ENCODE measurements at regions not wholly inside any gene's neighbourhood (a gene's known extent, or its start where the extent isn't known, plus 50 kb on each side); places are given as distances from the start of the nearest gene placed in this dataset.
"Not testable (repeated sequence)": the region's sequence is repeated elsewhere in the genome, so short reads cannot be mapped to it uniquely, and the experiment has no call there.

DNA sequence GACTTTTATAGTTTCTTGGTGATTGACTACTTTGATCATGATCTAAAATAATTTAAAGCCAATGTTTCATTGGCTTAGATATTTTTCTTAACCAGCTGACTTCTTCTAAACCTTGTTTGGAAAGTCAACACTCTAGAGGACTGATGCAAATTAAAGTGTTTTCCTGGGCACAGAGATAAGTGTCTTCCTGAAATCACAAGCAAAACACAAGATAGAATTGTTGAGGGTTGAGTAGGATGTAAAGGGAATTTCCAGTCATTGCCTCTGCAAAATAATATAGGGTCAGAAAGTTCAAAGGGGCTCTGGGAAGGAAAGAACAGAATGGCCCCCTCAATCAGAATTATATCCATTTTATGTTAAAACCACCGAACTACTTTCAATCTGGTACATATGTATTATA, 156.3 kb upstream of the LRIG3 start:
- Mint-ChIP-seq H3K27ac (no peak overlapping the region), H3K9me3 (peaks cover 0 to 3% of the 10 kb centered on the region in 2 donors), H3K36me3 (ENCODE audit: insufficient read depth in 2 of 2) (no peaks in the 10 kb centered on the region), H3K4me1 (ENCODE audit: low read depth) (no peaks in the 10 kb centered on the region), H3K27me3 (ENCODE audit: low read depth) (no peaks in the 10 kb centered on the region), H3K4me3 (no peak overlapping the region)
- no peak for ATAC-seq (replicated peaks in 1 of 2)
- no peak for DNase-seq

- Mint-ChIP-seq H3K9me3 (peaks cover 0 to 3% of the 10 kb centered on the region in 2 donors), H3K27ac (no peak overlapping the region), H3K36me3 (ENCODE audit: insufficient read depth in 2 of 2) (no peaks in the 10 kb centered on the region), H3K27me3 (ENCODE audit: low read depth) (no peaks in the 10 kb centered on the region), H3K4me1 (ENCODE audit: low read depth) (no peaks in the 10 kb centered on the region), H3K4me3 (no peak overlapping the region)
- ATAC-seq (replicated peaks in 1 of 2) (no peak), DNase-seq (no peak)
Observed at GRCh38 chr12:59075968-59076490, 155.7 kb upstream of the LRIG3 start.

GRCh38 chr12:59075141-59075540, 154.8 kb upstream of the LRIG3 start:
- no peak overlapping the region for H3K4me3 Mint-ChIP-seq
- H3K27me3 Mint-ChIP-seq (ENCODE audit: low read depth), result no peaks in the 10 kb centered on the region
- H3K27ac Mint-ChIP-seq, result no peak overlapping the region
- ATAC-seq (replicated peaks in 1 of 2) (no peak), DNase-seq (no peak)
- H3K4me1 Mint-ChIP-seq (ENCODE audit: low read depth), result no peaks in the 10 kb centered on the region
- H3K36me3 Mint-ChIP-seq (ENCODE audit: insufficient read depth in 2 of 2), result no peaks in the 10 kb centered on the region
- peaks cover 0 to 3% of the 10 kb centered on the region in 2 donors for H3K9me3 Mint-ChIP-seq

GRCh38 chr12:59070322-59070933, 150.1 kb upstream of the LRIG3 start:
- Mint-ChIP-seq H3K27me3 (ENCODE audit: low read depth) (no peaks in the 10 kb centered on the region), H3K27ac (no peak overlapping the region), H3K36me3 (ENCODE audit: insufficient read depth in 2 of 2) (no peaks in the 10 kb centered on the region), H3K9me3 (peaks cover 3 to 4% of the 10 kb centered on the region in 2 donors), H3K4me3 (no peak overlapping the region), H3K4me1 (ENCODE audit: low read depth) (no peaks in the 10 kb centered on the region)
- ATAC-seq (replicated peaks in 1 of 2), result no peak
- DNase-seq, result no peak

- DNase-seq (no peak), ATAC-seq (replicated peaks in 1 of 2) (no peak)
- Mint-ChIP-seq H3K36me3 (ENCODE audit: insufficient read depth in 2 of 2) (no peaks in the 10 kb centered on the region), H3K27me3 (ENCODE audit: low read depth) (no peaks in the 10 kb centered on the region), H3K9me3 (peaks cover 2 to 4% of the 10 kb centered on the region in 2 donors), H3K4me1 (ENCODE audit: low read depth) (no peaks in the 10 kb centered on the region), H3K4me3 (no peak overlapping the region), H3K27ac (no peak overlapping the region)
Observed at GRCh38 chr12:59069516-59069915, 149.2 kb upstream of the LRIG3 start.

GRCh38 chr12:59068436-59068835, 148.1 kb upstream of the LRIG3 start:
- Mint-ChIP-seq H3K9me3 (peaks cover 0 to 4% of the 10 kb centered on the region in 2 donors), H3K4me1 (ENCODE audit: low read depth) (no peaks in the 10 kb centered on the region), H3K27ac (no peak overlapping the region), H3K4me3 (no peak overlapping the region), H3K36me3 (ENCODE audit: insufficient read depth in 2 of 2) (no peaks in the 10 kb centered on the region), H3K27me3 (ENCODE audit: low read depth) (no peaks in the 10 kb centered on the region)
- ATAC-seq (replicated peaks in 1 of 2) (no peak), DNase-seq (no peak)

- Mint-ChIP-seq H3K9me3 (peaks cover 0 to 4% of the 10 kb centered on the region in 2 donors), H3K27me3 (ENCODE audit: low read depth) (no peaks in the 10 kb centered on the region), H3K4me1 (ENCODE audit: low read depth) (no peaks in the 10 kb centered on the region), H3K36me3 (ENCODE audit: insufficient read depth in 2 of 2) (no peaks in the 10 kb centered on the region), H3K4me3 (no peak overlapping the region), H3K27ac (no peak overlapping the region)
- no peak for ATAC-seq (replicated peaks in 1 of 2)
- DNase-seq, result no peak
Observed at GRCh38 chr12:59067083-59067482, 146.8 kb upstream of the LRIG3 start.

DNA sequence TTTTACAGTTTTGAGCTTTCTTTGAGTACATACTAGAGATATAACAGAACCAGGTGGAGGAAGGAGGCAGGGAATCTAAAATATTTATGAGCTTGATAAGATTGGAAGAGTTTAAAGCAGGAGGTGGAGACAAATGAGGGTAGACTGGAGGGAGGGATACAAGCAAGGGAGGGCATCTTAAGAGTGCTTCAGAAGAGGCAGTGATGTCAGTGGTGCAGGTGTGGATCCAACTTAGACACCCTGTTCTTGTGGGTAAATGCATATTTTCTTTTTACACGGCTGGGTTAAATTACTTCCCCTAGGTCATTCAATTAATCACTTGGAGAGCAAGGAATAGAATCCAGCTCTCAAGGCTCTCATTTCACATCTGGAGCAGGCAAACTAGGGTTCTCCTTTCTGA, 146.1 kb upstream of the LRIG3 start:
- H3K36me3 Mint-ChIP-seq (ENCODE audit: insufficient read depth in 2 of 2), result no peaks in the 10 kb centered on the region
- peaks cover 0 to 4% of the 10 kb centered on the region in 2 donors for H3K9me3 Mint-ChIP-seq
- ATAC-seq (replicated peaks in 1 of 2) (no peak), DNase-seq (no peak)
- H3K27ac Mint-ChIP-seq, result no peak overlapping the region
- H3K4me1 Mint-ChIP-seq (ENCODE audit: low read depth), result no peaks in the 10 kb centered on the region
- no peak overlapping the region for H3K4me3 Mint-ChIP-seq
- H3K27me3 Mint-ChIP-seq (ENCODE audit: low read depth), result no peaks in the 10 kb centered on the region

DNA sequence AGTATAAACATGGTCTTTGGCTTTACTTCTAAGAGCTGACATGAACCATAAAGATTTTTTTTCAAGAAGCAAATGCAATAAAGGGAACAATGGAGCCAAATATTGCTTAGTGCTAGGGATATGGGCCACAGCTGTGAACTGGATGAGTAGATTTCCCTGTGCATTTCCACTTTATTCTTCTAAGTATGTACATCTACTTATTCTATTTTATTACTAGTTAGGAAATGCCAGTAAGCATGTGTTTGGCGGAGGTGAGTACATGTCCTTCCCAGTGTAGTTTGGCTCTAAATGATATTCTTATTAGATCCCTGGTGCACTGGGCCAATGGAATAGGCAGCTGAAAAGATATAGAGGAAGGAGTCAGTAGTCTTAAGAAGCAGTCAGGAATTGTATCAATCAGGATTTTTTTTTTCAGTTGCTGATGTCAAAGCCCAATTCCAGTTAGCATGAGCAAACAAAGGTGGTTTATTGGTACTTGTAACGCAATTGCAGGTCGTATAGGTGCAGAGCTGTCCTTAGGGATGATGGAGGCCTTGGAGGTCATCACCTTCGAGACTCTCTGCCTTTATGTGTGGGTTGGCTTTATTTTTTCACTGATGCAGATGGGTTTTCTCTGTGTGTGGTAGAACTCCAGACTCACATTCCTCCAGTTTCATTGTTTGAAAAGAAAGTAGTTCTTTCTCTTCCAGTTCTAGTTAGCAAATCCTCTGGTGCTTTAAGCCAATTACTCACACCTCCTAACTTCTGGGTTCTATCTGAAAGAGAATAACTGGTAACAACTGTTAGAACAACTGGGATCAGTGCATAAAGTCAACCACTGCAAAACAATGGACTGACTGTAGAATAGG, 139.0 kb upstream of the LRIG3 start:
- H3K4me3 Mint-ChIP-seq, result no peak overlapping the region
- H3K27ac Mint-ChIP-seq, result no peak overlapping the region
- ATAC-seq (replicated peaks in 1 of 2) (no peak), DNase-seq (no peak)
- no peaks in the 10 kb centered on the region for H3K36me3 Mint-ChIP-seq (ENCODE audit: insufficient read depth in 2 of 2)
- H3K4me1 Mint-ChIP-seq (ENCODE audit: low read depth), result peaks cover 8% of the 10 kb centered on the region
- peaks cover 0 to 3% of the 10 kb centered on the region in 2 donors for H3K9me3 Mint-ChIP-seq
- no peaks in the 10 kb centered on the region for H3K27me3 Mint-ChIP-seq (ENCODE audit: low read depth)

DNA sequence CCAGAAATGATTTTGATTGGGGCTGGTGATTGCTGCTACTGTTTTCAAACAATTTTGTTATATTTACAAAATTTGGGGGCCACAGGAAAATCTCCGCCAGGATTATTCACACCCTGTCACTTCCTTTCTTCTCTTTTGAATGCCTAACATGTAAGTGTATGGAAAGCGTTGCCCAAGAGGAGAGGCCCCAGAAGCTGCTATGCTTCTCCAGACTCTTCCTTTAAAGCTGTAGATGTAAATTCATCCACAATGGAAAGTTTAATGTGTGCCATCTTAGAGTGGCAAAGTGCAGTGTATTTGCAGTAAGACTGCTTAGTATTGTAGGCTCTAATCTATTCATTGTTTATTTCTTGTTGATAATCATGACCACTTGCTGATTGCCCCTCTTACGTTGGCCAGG, 136.7 kb upstream of the LRIG3 start:
- Mint-ChIP-seq H3K4me1 (ENCODE audit: low read depth) (peaks cover 8% of the 10 kb centered on the region), H3K9me3 (peaks cover 0 to 3% of the 10 kb centered on the region in 2 donors), H3K27me3 (ENCODE audit: low read depth) (no peaks in the 10 kb centered on the region), H3K4me3 (no peak overlapping the region), H3K27ac (no peak overlapping the region), H3K36me3 (ENCODE audit: insufficient read depth in 2 of 2) (no peaks in the 10 kb centered on the region)
- ATAC-seq (replicated peaks in 1 of 2), result no peak
- no peak for DNase-seq

DNA sequence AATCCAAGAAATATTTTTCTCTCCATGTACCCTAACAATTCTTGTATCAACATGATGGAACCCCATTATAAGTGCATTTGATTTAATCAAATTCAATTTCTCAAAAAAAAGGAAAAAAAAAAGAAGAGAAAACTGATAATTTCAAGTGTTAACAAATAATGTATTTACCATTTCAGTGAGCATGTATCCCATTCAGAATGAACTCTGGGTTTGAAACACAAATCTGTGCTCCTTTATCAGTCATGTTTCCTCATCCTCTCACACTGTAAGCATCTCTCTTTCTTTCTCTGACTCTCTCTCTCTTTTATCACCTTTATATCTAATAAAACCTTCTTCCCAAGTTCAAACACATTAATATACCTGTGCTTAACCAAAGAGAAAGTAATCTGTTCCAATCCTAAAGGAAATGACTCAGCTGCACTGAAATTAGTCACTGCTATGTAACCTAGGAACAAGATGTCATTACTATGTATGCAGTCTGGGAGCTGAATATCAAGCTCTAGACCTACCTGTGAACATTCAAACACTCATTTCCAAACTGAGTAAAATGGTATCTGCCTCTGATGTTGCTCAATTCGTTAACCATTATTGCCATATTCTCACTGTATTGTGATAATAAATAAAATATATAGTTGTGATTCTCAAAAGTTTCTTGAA, 135.0 kb upstream of the LRIG3 start:
- H3K36me3 Mint-ChIP-seq (ENCODE audit: insufficient read depth in 2 of 2), result no peaks in the 10 kb centered on the region
- no peak overlapping the region for H3K4me3 Mint-ChIP-seq
- ATAC-seq (replicated peaks in 1 of 2), result peak; percentile 82 to 90
- H3K27ac Mint-ChIP-seq, result no peak overlapping the region
- H3K27me3 Mint-ChIP-seq (ENCODE audit: low read depth), result no peaks in the 10 kb centered on the region
- peaks cover 8% of the 10 kb centered on the region for H3K4me1 Mint-ChIP-seq (ENCODE audit: low read depth)
- no peak for DNase-seq
- H3K9me3 Mint-ChIP-seq, result peaks cover 0 to 3% of the 10 kb centered on the region in 2 donors

DNA sequence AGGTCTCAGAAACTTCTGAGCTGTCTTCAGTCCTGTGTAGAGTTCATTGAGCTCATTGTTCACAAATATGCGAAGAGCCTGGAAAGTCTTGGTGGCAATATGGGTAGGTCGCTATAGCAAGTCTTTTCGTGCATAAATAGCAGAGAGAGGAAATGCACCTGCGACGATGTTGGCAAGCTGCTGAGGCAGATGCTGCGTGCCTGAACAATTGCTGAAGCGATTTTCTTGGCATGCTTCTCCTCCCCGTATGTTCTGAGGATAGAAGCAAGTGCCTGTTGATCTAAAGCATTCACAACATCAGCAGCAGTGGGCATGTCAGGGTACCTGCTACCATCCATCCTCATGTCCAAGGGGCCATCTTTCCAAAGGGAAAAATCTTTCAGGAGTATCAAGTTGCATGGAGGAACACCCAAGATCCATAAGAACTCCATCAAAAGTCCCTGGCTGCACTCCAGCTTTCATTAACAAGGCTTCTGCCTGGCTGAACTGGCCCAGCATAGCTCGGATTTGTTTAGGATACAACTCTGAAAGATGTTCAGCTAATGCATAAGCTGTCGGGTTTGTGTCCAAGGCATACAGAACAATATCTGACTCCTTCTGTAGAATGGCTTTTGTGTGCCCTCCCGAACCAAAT, 133.1 kb upstream of the LRIG3 start:
- not testable (repeated sequence) for ATAC-seq (replicated peaks in 1 of 2); H3K4me1 Mint-ChIP-seq (ENCODE audit: low read depth); DNase-seq; H3K27me3 Mint-ChIP-seq (ENCODE audit: low read depth); H3K9me3 Mint-ChIP-seq; H3K27ac Mint-ChIP-seq; H3K4me3 Mint-ChIP-seq; H3K36me3 Mint-ChIP-seq (ENCODE audit: insufficient read depth in 2 of 2)
